GM18909 (cell line): ENCODE measurements at regions not wholly inside any gene's neighbourhood (a gene's known extent, or its start where the extent isn't known, plus 50 kb on each side); places are given as distances from the start of the nearest gene placed in this dataset.

Experiments used
- ATAC-seq: cut with Tn5 transposase; IDR thresholded peaks from one replicate; pipeline ENCODE4 v1.9.1; 2021; ENCODE audit warnings: mild to moderate bottlenecking; ENCODE audit not compliant: unreplicated experiment, poor library complexity

- ATAC-seq = peak; percentile 92
Observed at GRCh38 chr18:11324956-11325882, 175.8 kb upstream of the PIEZO2 start.

GRCh38 chr18:11324510-11324909, 175.1 kb upstream of the PIEZO2 start:
- no peak for ATAC-seq

- no peak for ATAC-seq
Observed at GRCh38 chr18:11323359-11323819, 174.0 kb upstream of the PIEZO2 start.

- ATAC-seq = no peak
Observed at GRCh38 chr18:11322716-11323115, 173.3 kb upstream of the PIEZO2 start.

- ATAC-seq = no peak
Observed at GRCh38 chr18:11322006-11322405, 172.6 kb upstream of the PIEZO2 start.

GRCh38 chr18:11320986-11321385, 171.6 kb upstream of the PIEZO2 start:
- no peak for ATAC-seq

- no peak for ATAC-seq
Observed at GRCh38 chr18:11316546-11316945, 167.2 kb upstream of the PIEZO2 start.

GRCh38 chr18:11310476-11311086, 161.2 kb upstream of the PIEZO2 start:
- no peak for ATAC-seq

- no peak for ATAC-seq
Observed at GRCh38 chr18:11309172-11309571, 159.8 kb upstream of the PIEZO2 start.

GRCh38 chr18:11308499-11308898, 159.1 kb upstream of the PIEZO2 start:
- ATAC-seq = no peak

- ATAC-seq = no peak
Observed at GRCh38 chr18:11307716-11308115, 158.3 kb upstream of the PIEZO2 start.

GRCh38 chr18:11305507-11305906, 156.1 kb upstream of the PIEZO2 start:
- ATAC-seq = no peak

- no peak for ATAC-seq
Observed at GRCh38 chr18:11304928-11305327, 155.6 kb upstream of the PIEZO2 start.

GRCh38 chr18:11296946-11297345, 147.6 kb upstream of the PIEZO2 start:
- ATAC-seq = no peak

GRCh38 chr18:11293794-11294193, 144.4 kb upstream of the PIEZO2 start:
- no peak for ATAC-seq

- ATAC-seq = no peak
Observed at GRCh38 chr18:11290786-11291185, 141.4 kb upstream of the PIEZO2 start.

GRCh38 chr18:11289248-11289647, 139.9 kb upstream of the PIEZO2 start:
- no peak for ATAC-seq

- ATAC-seq = no peak
Observed at GRCh38 chr18:11288401-11288800, 139.0 kb upstream of the PIEZO2 start.

GRCh38 chr18:11286431-11286830, 137.1 kb upstream of the PIEZO2 start:
- ATAC-seq = no peak

- no peak for ATAC-seq
Observed at GRCh38 chr18:11284811-11285210, 135.4 kb upstream of the PIEZO2 start.

GRCh38 chr18:11284349-11284748, 135.0 kb upstream of the PIEZO2 start:
- no peak for ATAC-seq
